22Rv1 (cell line): ENCODE measurements at regions not wholly inside any gene's neighbourhood (a gene's known extent, or its start where the extent isn't known, plus 50 kb on each side); places are given as distances from the start of the nearest gene placed in this dataset.

Experiments
- H3K27ac ChIP-seq: fragments of 450-650 bp; 2 replicates; pipeline ENCODE4 v1.5.1; 2017
- ZFX ChIP-seq: fragments of 450-650 bp; IDR thresholded peaks from 2 replicates; pipeline ENCODE4 v1.6.1; 2017; ENCODE audit warnings: antibody characterized with exemption, borderline replicate concordance
- TF ChIP-seq, protein P1 (sequence below): fragments of 450-650 bp; IDR thresholded peaks from 2 replicates; pipeline ENCODE4 v1.5.1; 2017; ENCODE audit warnings: mild to moderate bottlenecking

GRCh38 chr9:82208741-82209450 is 220.3 kb downstream of the SPATA31D1 start:
- H3K27ac ChIP-seq, result no peak overlapping the region
- no peak for TF ChIP-seq ZFX
- TF ChIP-seq, protein P1, sequence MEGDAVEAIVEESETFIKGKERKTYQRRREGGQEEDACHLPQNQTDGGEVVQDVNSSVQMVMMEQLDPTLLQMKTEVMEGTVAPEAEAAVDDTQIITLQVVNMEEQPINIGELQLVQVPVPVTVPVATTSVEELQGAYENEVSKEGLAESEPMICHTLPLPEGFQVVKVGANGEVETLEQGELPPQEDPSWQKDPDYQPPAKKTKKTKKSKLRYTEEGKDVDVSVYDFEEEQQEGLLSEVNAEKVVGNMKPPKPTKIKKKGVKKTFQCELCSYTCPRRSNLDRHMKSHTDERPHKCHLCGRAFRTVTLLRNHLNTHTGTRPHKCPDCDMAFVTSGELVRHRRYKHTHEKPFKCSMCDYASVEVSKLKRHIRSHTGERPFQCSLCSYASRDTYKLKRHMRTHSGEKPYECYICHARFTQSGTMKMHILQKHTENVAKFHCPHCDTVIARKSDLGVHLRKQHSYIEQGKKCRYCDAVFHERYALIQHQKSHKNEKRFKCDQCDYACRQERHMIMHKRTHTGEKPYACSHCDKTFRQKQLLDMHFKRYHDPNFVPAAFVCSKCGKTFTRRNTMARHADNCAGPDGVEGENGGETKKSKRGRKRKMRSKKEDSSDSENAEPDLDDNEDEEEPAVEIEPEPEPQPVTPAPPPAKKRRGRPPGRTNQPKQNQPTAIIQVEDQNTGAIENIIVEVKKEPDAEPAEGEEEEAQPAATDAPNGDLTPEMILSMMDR, result no peak

DNA sequence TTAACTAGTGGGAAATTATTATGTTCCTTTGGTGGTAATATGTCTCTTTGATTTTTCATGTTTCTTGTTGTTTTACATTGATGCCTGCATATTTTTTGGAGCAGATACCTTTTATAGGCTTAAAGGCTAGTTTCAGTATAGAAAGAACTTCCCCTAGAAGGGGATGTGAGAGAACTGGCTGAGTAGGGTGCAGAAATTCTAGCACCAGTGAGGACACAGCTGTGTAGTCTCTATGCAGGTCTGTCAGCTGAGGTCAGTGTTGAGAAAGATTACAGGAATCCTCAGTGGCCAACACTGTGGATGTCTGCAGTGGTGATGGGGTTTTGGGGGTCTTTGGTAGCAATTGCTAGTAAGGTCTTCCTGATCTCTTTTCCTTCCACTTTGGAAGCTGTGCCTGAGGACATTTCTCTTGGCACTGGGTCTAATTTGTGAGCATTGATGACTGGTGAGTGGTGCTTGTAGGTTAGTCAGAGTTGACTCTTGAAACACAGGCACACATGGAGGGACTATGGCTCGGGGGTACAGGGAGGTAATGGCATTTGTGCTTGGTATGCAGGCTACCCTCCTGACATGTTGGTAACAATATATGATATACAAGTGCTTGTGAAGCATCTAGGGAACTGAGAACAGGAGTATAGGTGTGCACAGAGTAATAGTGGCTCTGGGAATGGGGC is 221.4 kb downstream of the SPATA31D1 start:
- no peak overlapping the region for H3K27ac ChIP-seq
- TF ChIP-seq, protein P1, result no peak

- H3K27ac ChIP-seq, result no peak overlapping the region
- TF ChIP-seq ZFX, result no peak
- TF ChIP-seq, protein P1, result no peak
These were observed 224.3 kb downstream of the SPATA31D1 start for GRCh38 chr9:82212885-82213284.

DNA sequence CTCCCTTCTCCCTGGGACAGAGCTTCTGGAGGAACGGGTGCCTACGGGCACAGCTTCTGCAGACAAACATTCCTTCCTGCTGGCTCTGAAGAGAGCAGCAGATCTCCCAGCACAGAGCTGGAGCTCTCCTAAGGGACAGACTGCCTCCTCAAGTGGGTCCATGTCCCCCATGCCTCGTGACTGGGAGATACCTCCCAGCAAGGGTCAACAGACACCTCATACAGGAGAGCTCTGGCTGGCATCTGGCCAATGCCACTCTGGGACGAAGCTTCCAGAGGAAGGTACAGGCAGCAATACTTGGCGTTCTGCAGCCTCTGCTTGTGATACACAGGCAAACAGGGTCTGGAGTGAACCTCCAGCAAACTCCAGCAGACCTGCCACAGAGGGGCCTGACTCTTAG is 227.9 kb downstream of the SPATA31D1 start:
- no peak for TF ChIP-seq ZFX
- TF ChIP-seq, protein P1, result no peak

DNA sequence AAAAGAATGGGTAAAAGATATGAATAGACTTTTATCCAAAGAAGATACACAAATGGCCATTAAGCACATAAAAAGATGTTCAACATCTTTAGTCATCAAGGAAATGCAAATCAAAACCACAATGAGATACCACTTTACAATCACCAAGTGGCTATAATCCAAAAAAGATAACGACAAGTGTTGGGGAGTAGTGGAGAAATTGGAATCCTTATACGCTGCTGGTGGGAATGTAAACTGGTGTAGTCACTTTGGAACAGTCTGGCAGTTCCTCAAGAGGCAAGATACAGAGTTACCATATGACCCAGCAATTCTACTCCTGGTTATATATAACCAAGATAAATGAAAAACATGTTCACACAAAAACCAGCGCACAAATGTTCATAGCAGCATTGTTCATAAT is 234.9 kb downstream of the SPATA31D1 start:
- no peak for TF ChIP-seq ZFX
- TF ChIP-seq, protein P1, result no peak
- no peak overlapping the region for H3K27ac ChIP-seq

More for the DNA sequence above, 227.9 kb downstream of the SPATA31D1 start:
- no peak overlapping the region for H3K27ac ChIP-seq

DNA sequence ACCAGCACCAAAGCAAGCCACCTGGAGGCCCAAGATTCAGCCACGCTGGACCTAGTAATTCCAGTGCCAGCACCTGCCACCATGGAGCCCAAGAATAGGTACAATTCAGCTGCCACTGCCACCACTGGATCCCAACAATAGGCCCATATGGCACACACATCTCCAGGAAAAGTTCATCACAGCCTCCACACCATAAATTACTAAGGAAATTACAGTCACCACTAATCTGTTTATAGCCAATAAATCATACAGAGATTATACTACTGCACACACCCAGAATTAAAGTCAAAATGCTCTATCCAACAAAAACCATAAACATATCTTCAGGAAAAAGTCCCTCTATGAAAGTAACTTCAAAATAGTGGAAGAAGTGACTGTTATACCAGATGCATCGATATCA is 242.8 kb downstream of the SPATA31D1 start:
- TF ChIP-seq, protein P1, result no peak
- no peak for TF ChIP-seq ZFX
- no peak overlapping the region for H3K27ac ChIP-seq
